Islet of Langerhans (tissue), 1 donor: ENCODE measurements at regions not wholly inside any gene's neighbourhood (a gene's known extent, or its start where the extent isn't known, plus 50 kb on each side); places are given as distances from the start of the nearest gene placed in this dataset.
"Not testable (repeated sequence)": the region's sequence is repeated elsewhere in the genome, so short reads cannot be mapped to it uniquely, and the experiment has no call there.

Experiments
- FAIRE-seq: peaks from one replicate; lab custom pipeline; 2011; peaks lifted over from hg19 to GRCh38; lab: Jason Lieb, UNC

DNA sequence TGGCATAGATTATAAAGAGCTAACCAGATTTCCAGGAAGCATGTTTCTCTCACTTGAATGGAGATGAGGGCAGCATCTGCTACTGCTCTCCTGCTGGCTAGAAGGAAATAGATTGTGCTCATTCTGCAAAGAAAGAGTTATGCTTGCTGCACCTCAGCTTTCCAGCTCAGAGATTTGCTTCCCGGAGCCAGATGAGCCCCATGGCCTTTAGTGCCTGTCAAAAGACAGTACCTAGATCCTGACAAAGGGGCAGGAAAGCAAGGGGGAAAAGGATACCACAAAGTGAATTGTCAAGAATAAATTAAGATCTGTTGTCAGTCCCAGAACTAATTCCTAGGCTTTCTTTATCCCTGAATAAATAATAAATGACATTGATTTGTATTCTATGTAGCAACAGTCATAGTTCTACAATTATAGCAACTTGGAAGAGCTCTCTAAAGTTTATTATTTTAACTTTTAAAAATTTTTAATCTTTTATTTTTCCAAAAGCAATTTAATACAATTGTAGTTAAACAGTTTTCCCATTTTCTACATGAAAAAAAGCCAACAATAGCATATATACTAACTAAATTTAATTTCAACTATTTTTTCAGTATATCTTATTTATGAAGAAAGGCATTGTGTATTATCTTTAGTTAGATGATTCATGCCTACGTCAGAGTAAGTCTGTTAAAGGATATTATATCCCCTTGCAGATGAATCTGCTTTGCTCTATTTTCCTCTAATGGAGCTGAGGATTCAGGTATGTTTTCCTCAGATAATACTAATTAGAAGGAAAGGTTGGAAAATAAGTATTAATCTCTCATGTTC lies 306.1 kb upstream of the DDI1 start:
- peak; percentile 96 for FAIRE-seq

DNA sequence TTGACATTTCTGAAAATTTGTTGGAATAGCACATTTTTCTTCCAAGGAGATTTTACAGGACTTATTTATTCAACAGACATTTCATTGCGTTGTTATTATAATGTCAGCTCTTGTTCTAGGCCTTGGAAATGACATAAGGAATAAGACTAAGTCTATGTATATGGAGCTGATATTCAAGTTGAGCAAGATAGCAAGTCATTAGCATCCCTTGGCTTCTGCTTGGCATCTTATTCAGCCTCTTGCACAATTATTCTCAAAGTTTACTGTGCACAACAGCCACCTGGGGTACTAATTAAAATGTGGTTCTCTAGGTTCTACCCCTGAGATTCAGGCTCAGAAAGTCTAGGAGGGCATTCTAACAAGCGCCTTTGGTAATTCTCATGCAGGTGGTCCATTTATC lies 304.8 kb upstream of the DDI1 start:
- no peak for FAIRE-seq

DNA sequence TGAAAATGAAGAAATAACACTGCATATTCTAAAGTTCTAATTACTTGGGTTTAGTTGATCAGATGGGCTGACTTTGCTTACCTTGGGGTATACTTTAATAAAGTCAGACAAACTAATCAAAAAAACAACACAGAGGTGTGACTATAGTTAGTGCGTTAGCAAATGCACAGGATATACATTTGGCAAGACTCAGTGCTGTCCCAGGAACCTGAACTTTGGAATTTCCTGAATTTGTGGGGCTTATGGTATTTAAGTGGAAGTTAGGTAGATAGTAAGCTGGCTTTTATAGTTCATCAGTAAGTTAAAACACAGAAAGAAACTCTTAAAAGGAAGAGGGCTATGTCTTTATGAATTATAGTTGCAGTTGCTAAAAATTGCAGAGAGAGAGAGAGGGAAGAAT lies 302.6 kb upstream of the DDI1 start:
- no peak for FAIRE-seq

DNA sequence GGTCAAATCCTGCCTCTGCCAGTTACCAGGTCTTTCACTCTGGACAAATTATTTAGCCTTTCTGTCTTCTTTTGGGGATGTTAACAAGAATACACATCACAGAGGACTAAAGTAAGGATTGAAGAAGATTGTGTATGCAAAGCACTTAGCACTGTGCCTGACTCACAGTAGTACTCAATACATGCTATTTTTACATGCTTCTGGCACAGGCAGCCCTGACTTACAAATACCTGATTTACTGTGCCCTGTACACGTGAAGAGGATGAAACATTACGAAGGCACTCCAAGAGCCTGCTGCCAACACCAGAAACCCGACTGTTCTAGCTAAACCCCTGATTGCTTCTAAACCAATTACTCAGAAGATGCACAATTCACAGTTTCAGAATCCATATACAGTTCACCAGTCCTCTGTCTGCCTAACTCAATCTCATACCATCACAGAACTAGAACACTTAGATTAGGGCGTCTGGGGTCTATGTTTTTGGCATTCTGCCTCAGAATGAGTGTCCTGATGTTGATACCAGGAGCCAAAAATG lies 300.9 kb upstream of the DDI1 start:
- FAIRE-seq: no peak

DNA sequence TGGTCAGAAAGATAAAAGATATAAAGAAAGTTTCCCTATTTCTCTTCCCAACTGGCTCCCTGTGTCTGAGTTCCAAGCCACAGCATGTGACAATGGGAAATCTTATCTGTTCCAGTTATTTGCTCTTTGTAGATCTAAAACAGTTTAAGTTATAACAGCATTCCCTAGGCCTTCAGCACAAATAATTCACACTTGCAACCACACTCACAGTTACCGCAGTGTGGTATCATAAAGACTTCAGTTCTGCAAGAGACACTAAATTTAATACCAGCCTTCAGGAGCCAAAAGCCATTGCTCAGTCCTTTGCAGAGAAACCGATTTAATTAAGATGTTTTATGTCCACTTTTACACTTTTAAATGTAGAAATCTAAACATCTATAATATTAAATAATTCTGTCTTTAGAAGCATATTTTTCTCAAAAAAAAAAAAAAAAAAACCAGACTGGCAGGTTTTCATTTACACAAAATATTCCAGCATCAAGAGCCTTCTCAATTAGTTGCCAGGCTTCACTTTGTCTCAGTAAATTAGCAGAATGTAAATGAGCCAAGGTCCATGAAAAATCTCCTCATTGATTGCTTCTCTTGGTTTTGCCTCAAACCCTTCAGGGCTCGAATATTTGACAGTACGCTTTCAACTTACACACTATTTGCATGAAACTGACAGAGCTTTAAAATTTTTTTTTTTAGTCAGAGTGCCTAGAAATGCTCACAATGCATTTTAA lies 300.0 kb upstream of the DDI1 start:
- no peak for FAIRE-seq

DNA sequence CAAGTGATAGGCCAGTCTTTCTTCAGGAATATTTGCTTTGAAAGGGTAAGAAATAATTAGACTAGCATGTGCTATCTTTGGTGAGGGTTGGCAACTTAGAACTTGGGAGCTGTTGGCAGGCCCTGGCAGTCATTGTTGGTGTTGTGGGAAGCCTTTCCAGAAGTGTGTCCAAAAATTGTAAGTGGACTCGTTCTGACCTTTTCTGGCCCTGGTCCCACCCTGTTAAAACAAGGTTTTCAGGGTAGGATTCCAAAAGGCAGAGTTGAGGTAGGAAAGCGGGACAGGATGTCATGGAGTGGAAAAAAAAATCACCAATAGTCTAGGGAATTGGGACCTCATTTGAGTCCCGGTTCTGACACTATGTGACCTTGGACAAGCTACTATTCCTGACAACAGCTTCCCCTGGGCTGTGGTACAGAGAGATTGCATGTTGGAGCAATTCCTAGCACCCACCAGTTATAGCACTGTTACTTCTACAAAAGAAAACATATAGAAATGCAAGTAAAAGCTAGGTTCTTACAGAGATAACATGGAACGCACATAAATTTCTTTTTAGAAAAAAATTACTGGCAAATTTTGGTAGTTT lies 299.3 kb upstream of the DDI1 start:
- FAIRE-seq: no peak

DNA sequence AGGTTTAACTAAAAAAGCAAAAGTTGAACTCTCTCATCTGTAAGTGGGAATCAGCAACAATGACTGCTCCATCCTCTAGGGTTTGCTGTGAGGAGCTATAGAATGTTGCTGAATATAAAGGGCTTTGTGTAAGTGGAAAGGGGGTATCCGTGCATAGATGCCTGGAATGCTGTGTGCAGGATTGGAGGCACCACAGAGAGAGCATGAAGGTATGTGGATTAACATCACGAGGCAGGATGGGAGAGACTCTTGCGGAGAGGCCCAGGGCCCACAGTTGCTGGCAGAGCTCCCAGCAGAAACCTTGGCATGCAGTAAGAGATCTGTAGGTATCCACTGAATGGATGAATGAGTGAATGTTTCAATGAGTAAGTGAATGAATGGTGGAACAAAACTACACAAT lies 298.7 kb upstream of the DDI1 start:
- FAIRE-seq: no peak

DNA sequence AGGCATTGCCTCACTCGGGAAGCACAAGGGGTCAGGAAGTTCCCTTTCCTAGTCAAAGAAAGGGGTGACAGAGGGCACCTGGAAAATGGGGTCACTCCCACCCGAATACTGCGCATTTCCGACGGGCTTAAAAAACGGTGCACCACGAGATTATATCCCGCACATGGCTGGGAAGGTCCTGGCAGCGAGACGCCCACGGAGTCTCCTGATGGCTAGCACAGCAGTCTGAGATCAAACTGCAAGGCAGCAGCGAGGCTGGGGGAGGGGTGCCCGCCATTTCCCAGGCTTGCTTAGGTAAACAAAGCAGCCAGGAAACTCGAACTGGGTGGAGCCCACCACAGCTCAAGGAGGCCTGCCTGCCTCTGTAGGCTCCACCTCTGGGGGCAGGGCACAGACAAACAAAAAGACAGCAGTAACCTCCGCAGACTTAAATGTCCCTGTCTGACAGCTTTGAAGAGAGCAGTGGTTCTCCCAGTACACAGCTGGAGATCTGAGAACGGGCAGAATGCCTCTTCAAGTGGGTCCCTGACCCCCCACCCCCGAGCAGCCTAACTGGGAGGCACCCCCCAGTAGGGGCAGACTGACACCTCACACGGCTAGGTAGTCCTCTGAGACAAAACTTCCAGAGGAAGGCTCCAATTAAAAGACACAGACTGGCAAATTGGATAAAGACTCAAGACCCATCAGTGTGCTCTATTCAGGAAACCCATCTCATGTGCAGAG lies 297.2 kb upstream of the DDI1 start:
- FAIRE-seq: not testable (repeated sequence)

DNA sequence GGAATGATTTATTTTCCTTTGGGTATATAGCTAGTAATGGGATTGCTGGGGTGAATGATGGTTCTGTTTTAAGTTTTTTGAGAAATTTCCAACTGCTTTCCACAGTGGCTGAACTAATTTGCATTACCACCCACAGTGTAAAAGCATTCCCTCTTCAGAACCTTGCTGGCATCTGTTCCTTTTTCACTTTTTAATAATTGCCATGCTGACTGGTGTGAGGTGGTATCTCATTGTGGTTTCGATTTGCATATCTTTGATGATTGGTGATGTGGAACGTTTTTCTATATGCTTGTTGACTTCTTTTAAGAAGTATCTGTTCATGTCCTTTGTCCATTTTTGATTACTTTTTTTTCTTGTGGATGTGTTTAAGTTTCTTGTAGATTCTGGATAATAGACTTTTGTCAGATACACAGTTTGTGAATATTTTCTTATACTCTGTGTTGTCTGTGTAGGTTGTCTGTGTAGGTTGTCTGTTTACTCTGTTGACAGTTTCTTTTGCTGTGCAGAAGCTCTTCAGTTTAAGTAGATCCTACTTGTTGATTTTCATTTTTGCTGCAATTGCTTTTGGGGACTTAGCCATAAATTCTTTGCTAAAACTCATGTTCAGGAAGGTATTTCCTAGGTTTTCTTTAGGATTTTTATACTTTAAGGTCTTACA lies 291.8 kb upstream of the DDI1 start:
- FAIRE-seq: no peak

DNA sequence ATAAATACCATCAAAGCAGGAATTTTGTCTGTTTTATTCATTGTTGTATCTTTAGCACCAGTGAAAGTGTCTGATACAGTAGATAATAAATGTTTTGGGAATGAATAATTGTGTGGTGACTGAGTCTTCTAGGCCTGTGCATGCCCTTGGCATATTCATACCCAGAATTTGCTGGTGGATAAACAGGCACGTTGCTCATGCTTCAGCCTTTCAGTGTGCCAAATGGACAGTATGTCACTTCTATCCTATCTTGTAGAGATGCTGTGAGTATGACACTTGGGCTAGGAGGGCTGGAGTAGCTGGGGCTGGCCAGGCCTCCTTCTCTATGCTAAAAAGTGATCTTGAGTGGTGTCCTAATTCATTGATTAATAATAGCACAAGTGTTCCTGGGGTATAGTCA lies 287.3 kb upstream of the DDI1 start:
- no peak for FAIRE-seq

DNA sequence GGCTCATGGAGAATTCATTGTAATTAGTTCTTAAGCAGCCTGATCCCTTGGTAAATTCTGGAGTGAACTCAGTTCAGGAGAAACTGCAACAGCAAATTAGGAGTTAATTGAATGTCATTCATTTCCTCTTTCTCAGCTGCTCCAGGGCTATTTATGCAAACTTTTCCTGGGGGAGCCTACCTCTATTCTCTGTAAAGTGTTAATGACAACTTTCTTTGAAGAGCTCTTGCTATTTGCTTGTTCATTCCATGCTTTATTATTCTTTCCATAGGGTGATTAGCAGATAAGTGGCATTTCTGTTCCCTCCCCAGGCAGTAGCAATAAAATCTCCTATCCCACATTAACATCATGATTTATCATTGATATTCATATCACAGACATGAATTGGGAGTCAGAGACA lies 267.6 kb upstream of the DDI1 start:
- no peak for FAIRE-seq

DNA sequence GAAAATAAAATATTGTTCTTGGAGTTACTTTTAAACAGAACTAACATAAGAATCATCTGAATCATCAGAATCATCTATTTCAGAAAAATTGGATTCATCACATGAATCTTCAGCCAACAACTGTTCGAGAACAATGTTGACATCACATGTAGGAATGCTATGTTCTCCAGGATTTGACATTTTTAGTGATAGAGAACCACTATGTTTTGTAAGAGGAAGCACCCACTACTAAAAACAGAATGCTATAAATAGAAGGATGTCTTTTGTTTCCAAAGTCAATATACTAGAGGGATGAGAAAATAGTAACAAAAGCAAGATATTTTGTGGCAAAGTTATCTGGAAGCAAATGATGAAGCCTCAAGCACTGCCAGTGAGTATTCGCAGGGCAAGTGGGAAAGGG lies 263.4 kb upstream of the DDI1 start:
- no peak for FAIRE-seq

DNA sequence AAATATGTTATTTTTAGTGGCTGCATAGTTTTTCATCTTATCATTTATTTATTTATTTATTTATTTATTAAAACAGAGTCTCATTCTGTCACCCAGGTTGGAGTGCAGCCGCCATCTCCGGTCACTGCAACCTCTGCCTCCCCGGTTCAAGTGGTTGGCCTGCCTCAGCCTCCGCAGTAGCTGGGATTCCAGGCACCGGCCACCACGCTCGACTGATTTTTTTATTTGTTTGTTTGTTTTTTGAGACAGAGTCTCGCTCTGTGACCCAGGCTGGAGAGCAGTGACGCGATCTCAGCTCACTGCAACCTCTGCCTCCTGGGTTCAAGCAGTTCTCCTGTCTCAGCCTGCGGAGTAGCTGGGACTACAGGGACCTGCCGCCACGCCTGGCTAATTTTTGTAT lies 262.9 kb upstream of the DDI1 start:
- FAIRE-seq: no peak

DNA sequence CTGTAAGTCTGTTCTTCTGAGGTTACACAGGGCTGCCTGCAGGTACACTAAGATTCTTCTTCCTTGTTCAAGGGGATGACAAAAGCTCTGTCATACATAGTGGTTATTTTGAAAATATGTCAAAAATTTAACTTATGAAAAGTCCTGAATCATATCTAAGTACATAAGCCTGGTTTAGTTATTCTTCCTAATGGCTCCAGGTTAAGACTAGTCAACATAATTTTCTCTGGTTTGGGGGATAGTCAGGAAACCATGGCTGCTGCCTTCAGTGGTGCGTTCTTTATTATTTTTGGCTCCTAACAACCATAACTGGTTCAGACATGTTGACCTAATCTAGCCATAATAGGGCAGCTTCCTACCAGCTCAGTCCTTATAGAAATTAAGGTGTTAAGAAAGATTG lies 257.4 kb upstream of the DDI1 start:
- no peak for FAIRE-seq

DNA sequence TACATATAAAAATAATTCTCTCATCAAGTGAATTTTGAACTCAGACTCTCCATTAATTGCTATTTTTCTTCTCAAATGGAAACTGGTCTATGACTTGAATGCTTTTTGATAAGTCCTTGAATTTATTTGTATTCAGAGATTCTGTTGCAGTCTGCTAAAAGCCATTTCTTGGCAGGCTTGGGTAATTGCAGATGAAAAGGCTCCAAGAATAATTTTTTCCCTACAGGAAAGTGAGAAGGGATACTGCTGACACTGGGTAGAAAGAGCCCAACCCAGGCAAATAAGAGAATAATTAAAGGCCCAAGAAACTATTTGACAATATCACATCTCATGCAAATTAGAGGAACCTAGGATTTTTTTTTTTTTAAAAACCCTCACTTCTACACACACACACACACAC lies 246.5 kb upstream of the DDI1 start:
- no peak for FAIRE-seq

DNA sequence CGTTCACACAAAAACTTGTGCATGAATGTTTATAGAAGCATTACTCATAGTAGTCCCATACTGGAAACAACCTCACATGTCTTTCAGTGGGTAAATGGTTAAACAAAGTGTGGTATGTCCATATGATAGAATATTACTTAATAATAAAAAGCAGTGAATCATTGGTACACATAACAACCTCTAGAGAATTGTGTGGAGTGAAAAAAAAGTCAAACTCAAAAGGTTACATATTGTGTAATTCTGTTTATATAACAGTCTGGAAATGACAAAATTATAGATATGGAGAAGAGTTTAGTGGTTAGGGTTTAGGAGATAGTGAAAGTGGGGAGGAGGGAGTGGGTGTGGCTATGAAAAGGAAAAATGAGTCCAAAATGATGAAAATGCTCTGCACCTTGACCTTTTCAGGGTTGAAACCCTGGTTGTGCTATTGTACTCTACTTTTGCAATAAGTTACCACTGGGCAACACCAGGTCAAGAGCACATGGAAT lies 243.4 kb upstream of the DDI1 start:
- FAIRE-seq: no peak

DNA sequence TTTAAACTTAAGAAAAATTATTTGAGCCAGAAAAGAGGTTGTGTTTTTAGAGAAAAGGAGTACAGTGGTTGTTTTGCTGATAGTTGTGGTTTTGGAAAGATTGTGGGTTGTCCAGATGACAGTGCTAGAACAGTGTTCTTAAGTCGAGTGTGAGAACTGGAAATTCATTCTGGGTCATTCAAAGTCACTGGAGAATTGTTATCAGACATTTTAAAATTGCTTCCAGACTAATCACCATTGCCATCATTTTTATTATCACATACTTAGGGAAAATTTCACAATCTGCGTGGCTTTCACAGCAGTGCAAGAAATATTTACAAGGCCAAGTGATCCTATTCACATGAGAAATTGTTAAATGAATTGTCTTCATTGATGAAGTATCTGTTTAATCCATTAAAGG lies 242.2 kb upstream of the DDI1 start:
- FAIRE-seq: no peak

DNA sequence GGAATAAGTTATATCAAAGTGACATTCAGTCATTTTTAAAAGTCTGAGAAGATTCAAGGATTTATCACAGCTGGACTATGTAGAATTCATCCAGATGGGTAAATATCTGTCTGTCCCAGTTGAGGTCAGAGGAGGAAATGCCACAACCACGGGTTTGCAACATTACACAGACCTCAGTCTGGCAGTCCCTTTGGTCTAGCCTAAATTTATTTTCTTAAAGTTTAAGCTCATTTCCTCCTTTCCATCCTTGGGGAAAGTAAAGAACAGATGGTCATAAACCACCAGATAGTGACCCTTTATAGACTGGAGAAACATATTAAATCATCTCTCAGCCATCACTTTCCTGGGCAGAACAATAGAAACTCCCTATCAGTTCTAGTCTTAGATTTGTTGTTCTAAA lies 238.4 kb upstream of the DDI1 start:
- no peak for FAIRE-seq

DNA sequence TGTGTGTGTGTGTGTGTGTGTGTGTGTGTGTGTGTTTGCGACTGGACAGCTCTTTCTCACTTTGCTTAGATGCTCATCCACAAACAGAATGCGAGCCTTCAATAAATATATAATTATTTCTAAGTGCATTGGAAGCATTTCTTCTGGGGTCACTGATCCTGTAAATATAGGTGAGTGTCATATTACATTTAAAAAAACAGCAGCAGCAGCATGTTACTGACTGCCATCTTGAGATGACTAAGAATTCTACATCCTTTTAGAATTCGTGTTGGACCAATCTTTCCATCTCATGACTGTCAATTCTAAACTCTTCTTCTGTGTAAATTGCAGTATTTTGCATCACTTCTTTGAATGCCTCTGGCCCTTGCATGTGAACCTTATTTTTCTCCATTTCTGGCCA lies 238.0 kb upstream of the DDI1 start:
- no peak for FAIRE-seq

DNA sequence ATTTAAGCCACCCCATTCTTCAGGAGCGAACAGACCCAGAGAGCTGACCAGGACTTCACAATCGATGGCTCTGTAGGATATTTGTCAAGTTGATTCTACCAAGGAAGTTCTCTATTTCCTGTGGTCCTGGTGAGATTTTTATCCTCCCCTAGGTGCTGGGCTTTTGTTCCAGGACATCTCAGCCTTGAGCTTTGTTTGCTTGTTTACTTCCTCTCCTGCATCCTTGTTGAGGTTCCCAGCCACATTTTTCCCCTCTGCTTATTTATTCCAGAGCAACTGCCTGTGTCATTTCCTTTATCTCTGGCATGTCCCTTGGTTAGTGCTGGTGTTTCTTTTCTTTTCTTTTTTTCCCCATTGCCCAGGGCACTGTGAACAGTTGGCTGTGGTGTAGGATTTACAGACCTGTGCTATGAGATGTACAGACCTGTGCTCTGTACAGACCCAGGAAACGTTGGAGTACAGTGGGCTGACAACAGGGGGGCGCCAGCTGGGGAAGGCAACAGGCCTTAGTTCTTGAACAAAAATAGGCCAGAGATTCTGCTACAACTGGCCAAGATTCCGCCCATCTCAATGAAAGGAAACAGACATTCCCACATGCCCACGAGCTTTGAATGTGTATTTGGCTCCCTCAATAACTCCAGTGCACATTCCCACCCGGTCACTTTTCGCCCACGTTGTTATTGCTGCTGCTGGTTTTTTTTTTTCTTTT lies 235.9 kb upstream of the DDI1 start:
- FAIRE-seq: no peak

DNA sequence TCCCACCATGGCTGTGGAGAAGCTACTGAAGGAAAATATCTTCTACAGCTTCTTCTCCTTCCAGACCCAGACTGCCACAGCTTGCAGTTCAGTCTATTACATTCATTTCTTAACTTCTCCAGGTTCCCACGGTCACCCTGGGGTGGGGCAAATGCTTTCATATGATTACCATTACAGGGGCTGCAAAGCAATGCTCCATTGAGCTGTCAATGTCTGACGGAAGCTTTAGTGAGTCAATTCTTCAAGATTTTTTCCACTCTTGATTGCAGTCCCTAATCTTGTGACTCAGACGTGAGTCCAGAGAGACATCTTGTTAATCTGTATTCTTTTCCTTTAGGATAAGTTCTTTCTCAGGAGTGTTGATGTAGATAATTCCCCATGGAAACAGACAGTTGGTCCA lies 233.4 kb upstream of the DDI1 start:
- no peak for FAIRE-seq

DNA sequence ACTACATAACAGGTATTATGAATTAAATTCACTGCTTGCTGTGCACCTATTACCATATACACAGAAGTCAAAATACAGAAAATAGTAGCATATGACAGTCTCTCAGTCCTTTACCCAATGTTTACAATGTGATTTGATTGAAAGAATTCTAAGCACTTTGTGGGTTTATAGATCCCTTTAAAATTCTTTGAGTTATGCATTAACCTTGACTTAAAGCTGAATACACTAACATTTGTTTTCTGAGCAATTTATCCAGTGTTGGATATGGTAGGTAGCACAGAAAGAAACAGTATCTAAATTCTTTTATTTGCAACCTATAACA lies 230.8 kb upstream of the DDI1 start:
- FAIRE-seq: no peak
